Suprapubic skin (tissue), 3 donors: ENCODE measurements at regions not wholly inside any gene's neighbourhood (a gene's known extent, or its start where the extent isn't known, plus 50 kb on each side); places are given as distances from the start of the nearest gene placed in this dataset.

ENCODE experiments used
- POLR2A ChIP-seq, 2 donors: fragments of 450-650 bp; IDR thresholded peaks; one replicate each; pipeline ENCODE4 v1.6.1; 2017; ENCODE audit warnings: antibody characterized with exemption in 2 of 2, mild to moderate bottlenecking in 2 of 2, moderate library complexity in 2 of 2
- TF ChIP-seq, protein P1 (sequence below), 2 donors: fragments of 200-600 bp in 1 of 2; fragments of 450-650 bp in 1 of 2; sonication (generic) in 1 of 2; IDR thresholded peaks; one replicate each; pipeline ENCODE4 v1.5.1; 2016 to 2019; ENCODE audit warnings: antibody characterized with exemption in 2 of 2, mild to moderate bottlenecking in 1 of 2, moderate library complexity in 1 of 2

DNA sequence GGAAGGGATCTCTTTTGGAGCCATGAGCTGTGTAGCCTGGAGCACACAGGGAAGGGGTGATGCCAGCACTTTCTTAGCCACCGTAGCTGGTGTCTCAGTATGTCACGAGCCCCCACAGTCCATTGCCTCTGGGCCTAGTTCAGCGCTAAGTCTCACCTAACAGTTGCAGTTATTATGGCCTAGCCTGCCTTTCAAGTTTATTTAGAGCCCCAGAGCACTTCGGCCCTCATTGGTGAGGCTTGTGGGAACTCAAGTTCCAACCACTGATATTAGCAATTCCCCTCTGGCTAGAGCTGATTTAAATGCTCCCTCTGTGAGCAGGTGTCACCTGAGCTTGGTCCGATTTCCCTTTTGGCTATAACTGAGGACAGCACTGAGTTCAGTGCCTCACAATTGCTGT is 388.4 kb upstream of the MAOA start:
- TF ChIP-seq, protein P1, sequence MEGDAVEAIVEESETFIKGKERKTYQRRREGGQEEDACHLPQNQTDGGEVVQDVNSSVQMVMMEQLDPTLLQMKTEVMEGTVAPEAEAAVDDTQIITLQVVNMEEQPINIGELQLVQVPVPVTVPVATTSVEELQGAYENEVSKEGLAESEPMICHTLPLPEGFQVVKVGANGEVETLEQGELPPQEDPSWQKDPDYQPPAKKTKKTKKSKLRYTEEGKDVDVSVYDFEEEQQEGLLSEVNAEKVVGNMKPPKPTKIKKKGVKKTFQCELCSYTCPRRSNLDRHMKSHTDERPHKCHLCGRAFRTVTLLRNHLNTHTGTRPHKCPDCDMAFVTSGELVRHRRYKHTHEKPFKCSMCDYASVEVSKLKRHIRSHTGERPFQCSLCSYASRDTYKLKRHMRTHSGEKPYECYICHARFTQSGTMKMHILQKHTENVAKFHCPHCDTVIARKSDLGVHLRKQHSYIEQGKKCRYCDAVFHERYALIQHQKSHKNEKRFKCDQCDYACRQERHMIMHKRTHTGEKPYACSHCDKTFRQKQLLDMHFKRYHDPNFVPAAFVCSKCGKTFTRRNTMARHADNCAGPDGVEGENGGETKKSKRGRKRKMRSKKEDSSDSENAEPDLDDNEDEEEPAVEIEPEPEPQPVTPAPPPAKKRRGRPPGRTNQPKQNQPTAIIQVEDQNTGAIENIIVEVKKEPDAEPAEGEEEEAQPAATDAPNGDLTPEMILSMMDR (IDR thresholded peaks at IDR 0.05) = no peak
- no peak for TF ChIP-seq POLR2A (IDR thresholded peaks at IDR 0.05)
